Anterior cingulate cortex (tissue), 58 donors: ENCODE measurements at regions not wholly inside any gene's neighbourhood (a gene's known extent, or its start where the extent isn't known, plus 50 kb on each side); places are given as distances from the start of the nearest gene placed in this dataset.

Source experiments
- DNase-seq, 58 donors: peaks; one replicate each; lab custom pipeline; 2025; lab: John Stamatoyannopoulos, UW

DNA sequence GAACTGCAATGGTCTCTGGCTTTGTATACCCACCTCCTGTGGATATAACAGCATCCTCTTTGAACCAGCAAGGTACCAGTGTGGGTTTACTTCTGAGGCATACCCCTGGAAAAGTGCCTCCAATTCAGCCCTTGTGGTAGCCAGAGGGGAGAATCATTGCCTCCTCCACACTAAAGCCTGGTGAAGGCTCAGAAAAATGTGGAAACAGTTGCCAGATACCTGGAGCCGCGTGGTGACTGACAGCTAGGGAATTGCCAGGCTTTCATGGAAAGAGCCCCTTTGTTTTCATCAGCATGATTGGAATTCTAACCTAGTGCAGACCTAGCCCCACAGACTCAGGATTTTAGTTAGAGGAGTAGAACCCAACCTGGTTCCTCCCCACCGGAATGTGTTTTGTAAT, 168.6 kb upstream of the KLF3 start:
- no peak for DNase-seq

DNA sequence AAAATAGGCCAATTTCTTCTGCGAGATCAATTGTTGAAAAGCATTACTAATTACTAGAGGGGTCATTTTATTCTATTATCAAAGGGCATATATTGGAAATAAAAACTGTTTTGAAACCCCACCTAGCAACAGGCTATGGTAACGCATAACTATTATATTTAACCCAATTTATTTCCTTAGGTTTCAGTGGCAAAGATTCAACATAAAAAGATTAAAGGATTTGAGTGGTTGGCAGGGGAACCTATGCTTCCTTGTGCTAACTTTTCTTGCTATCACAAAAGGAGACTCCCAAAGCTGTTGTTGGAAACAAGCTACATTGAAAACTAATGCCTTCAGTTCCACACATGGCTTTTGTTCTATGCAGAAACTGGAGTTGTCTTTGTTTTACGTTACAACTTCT, 166.9 kb upstream of the KLF3 start:
- no peak for DNase-seq

DNA sequence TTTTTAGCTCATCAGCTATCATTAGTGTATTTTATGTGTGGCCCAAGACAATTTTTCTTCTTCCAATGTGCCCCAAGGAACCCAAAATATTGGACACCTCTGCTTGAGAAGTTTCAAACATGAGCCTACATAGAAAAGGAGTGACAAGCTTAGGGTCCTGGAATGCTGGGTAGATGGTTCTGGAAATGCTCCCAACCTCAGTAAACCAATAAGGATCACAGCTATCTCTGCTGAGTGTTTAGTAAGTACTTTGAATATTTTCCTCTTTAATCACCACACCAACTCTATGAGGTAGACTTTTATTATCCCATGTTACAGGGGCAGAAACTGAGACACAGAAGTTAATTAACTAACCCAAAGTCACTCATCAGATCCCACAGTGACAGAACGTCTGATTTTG, 164.9 kb upstream of the KLF3 start:
- no peak for DNase-seq

DNA sequence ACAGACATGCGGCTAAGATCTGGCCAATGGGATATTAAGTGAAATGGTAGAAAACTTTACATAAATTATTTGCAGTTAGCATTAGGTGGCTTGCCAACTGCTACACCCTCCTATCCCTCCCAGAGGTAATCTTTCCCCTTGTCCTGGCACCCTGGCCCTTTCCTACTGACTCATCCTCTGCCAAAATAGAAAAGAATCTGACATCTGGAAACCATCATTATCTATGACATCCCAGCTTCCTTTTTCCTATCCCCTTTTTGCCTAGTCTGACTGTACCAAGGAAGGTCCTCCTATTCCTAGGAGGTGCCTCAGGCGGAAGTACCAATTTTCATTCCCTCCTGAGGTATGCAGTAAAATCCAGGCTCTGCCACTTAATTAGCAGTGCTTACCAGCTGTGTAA, 163.6 kb upstream of the KLF3 start:
- no peak for DNase-seq

DNA sequence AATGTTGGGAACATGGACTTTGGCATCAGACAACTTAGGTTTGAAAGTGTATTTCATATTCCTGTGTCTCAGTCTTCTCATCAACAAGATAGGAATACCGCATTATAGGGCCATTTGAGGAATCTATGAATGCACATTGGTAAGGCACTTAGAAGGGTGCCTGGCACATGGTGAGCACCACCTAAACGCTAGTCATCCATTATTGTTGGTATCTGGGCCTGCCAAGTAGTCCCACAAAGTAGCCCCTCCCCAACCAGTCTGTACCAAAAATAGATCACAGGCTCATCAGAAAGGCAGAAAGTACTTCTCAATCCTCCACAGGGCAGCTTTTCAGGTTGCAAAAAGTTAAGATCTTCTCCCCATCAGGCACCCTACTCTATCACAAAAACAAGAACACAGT, 162.3 kb upstream of the KLF3 start:
- no peak for DNase-seq

DNA sequence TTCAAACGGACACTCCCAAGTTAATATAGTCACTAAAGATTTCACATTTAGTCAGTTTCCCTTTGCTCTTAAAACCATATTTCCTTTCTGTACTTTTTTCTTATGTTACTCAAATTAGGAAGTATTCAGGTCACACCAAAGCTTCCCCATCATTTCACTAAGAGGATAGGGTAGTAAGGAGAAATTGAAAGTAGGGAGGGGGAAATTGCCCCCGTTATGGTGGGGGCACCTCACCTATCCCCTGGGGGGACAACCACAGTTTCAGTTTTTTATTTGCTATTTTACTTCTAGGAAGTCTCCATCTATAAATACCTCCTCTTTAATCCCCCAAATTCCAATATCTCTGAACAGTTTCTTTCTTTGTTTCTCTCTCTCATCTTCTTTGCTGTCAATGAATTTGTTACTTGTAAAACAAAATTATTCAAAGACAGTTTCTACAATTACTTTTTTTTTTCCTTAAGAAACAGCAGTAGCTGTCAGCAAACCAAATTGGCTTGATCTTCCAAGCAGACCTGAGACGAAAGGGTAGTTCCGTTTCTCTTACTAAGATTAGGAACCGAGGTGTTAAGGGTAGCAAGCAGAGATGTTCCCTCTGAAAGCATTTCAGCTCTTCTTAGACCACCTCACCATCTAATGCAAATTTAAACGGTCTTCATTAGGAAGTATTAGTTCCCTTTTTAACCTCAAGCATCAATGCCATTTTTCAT, 160.2 kb upstream of the KLF3 start:
- no peak for DNase-seq

DNA sequence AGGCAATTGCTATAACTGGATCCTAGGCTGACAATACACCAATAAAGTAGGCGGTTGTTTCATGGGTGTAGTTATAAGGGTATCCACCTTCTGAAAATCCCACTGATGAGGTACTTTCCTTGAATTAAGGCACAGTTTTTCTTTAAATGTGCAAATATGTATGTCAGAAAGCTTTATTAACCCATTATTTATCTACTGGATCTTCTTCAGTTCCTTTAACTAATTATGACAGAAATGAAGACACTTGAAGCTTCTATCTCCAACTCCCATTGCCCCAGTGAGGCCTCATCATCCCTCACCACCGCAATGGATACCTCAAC, 159.6 kb upstream of the KLF3 start:
- DNase-seq = no peak

DNA sequence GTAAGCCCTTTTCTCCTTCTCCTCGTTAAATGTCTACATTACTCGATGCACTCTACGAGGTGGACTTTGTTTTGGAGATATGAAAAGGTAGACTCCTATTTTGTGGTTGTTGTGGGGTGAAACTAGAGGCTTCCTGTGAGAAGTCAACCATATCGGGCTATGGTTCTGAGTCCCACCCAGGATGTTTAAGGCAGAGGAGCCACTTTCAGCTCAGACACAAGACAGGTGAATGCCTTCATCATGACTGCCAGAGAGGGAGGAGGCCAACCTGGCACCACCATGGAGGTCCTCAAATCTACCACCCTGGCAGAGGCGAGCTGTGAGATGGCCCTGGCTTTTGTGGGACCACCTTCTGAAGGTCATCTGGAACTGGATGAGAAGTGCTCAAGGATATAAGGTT, 154.4 kb upstream of the KLF3 start:
- no peak for DNase-seq

DNA sequence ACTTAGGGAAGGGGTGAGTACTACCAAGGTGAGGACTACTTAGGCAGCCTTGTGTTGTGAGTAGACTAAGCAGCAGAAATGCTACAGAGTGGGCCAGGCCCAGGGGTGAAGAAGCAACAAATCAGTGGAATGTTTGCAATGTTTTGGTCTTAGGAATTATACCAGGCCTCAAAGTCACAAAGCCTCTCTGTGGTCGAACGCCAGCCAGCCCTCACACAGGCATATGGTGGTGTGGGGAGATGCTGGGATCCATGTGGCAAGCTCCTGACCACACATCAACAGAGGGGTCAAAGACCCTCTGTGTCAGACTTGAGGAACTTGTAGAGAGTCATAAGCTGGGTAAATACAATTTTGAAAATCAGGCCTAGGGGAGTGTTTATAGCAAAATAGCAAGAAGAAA, 153.8 kb upstream of the KLF3 start:
- no peak for DNase-seq

DNA sequence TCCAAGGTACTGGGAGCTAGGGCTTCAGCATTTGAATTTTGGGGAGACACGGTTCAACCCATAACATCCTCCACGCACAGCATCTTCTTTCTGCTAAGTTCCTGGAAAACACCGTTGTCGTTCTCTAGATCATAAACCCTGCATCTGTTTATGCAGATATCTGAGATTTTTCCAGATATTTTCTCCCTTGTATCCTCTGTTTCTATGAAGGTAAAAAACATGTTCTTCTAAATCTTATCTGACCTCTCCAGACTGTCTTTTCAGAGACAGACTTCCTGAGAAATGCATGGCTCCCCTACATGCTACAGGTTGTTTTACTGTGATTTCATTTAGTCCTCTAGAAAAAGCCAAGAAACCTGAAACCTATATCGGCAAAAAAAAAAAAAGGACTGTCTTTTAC, 152.3 kb upstream of the KLF3 start:
- no peak for DNase-seq

DNA sequence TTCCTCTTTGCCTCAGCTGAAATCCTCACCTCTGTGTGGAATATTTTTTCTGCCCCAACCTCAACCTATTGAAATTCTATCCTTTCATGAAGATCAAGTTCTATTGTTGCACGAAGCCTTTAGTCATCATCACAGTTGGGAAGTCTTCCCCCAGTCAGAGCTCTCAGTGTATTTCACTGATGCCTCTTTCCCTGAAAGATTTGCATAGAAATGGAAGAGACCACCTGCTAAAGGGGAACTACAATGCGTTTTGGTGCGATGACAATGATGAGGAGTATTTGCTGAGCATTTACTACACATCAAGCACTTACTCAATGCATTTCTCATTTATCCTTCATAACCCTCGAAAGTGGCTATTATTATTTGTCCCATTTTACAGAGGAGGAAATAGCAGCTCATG, 151.2 kb upstream of the KLF3 start:
- DNase-seq = no peak

DNA sequence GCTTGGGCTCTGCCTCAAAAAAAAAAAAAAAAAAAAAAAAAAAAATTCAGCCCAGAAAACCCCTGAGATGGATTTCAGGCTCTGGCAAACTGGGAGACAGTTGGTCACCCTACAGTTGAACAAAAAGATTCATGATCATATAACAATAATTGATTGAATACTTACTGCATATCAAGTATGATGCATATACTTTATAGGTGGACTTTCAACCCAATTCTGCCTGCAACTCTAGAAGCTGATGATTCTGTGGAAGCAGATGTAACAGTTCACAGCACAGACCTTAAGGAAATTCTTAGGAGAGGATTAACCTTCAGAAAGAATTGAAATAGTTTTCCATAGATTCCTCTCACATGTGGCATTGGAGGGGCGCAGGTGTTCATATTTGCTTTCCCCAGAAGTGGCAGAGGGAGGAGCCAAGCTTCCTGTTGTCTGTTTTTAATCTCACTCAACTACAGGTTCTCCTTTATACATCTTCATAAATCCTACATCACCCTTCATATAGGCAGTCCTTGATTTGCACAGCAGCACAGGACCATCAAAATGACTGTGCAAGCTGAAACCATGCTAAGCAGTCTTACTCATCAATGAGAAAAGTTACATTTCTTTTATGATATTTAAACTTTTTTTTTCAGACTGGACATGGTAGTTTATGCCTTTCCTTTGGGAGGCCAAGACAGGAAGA, 149.4 kb upstream of the KLF3 start:
- DNase-seq = no peak

DNA sequence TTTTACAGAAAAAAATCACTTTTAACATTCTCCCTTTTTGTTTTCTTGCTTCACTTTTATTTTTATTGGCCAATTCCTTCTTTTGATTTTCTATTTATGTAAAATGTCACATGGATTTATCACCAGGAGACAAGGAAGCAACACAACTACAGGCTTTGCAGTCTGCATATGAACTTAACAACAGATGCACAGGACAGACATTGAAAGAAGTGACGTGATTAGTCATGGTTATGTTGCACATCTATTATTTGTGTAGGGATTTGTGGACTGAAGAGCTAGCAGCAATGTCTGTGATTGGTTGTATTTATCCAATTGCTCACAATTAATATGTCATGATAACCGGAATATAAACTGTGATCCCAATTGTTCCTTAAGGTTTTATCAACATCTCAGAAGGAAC, 147.8 kb upstream of the KLF3 start:
- DNase-seq = no peak

DNA sequence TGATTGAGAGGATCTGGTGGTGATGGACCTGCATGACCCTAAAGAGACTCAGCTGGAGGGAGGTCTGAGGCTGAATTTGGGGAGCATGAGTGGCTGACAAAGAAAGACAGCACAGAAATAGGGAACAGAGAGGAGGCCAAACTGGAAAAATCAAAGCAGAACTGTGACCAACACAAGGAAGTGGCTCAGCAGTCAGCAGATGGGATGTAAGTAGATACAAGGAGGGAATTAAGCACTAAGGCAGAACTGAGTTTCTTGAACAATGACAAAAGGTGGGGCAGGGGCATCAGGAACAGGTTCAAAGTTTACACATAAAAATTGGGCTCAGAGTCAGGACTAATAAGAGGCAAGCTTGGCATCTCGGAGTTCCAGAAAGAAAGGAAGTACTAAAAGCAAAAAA, 144.3 kb upstream of the KLF3 start:
- peak in 3 of 58 donors; percentile 3 to 15 (median 6) for DNase-seq

DNA sequence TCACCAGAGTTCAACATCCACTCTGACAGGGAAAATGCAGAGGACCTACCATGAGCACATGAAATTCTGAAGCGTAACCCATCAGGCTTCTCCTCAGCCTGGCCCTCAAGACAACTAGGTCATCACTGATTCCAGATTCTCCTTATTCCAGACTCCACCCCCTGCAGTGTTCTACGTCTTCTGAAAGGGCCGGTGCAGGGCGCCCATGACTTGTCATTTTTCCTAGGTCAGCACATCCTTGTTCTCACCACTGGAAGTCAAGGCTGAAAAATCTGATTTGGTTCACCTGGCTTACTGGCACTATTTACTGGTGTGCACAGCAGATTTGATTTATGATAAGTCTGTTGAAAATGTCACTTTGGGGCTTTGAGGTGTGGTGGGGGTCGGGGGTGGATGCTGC, 140.9 kb upstream of the KLF3 start:
- DNase-seq = no peak

DNA sequence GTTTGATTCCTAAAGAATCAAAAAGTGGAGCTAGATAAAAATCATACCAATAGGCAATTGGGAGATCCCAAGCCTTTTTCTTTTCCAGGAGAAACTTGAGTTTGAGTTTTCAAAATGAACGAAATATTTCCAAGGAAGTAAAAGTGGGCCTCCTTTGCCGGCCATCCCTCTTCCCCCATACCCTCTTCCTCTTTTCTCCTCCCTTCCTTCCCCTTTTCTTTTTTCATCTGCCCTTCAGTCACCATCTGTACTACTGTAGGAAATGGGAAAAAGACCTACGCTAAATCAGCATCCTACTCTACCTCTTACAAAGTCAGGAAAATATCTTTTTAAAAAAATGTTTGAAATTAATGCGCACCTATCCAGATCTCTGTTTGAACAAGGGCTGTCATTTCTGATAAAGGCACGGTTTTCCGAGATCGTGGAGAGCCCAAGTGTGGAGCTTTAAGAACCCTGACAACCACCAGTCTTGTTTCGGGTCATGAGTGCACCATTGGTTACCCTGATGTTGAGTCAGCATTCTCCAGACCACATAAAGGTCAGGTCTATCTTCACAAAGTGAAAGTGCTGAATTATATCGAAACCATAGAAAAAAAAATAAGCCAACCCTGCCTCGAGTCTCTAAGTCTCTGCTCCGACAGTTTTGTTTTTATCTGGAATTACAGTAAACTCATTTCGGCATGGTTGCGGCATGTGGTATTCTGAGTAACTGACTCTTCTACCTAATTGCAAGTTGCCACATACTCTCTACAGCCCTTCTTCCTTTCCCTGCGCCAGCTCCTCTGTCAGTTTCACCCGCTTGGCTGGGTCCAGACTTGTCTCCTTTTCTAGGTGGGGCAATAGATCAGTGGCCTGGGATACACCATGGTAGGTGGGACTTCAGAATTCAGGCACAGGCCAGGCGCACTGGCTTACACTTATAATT, 140.2 kb upstream of the KLF3 start:
- peak in 2 of 58 donors; percentile 9 to 11 for DNase-seq

DNA sequence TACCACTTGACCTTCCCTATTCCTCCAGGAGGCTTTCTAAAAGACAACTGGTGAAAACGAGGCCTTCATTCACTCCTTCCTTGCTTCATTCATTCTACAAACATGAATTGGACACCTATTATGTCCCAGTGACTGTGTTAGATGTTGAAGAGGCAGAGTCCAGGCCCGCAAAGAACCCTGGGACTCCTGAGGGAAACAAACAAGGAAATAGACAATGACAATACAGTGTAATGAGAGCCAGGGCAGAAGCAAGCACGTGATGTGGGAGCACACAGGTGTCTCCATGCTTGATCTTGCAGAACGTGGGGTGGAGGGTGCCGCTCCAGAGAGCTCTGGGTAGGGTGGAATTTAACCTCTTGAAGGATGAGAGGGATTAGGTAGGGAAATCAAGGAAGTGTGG, 137.6 kb upstream of the KLF3 start:
- DNase-seq = no peak

DNA sequence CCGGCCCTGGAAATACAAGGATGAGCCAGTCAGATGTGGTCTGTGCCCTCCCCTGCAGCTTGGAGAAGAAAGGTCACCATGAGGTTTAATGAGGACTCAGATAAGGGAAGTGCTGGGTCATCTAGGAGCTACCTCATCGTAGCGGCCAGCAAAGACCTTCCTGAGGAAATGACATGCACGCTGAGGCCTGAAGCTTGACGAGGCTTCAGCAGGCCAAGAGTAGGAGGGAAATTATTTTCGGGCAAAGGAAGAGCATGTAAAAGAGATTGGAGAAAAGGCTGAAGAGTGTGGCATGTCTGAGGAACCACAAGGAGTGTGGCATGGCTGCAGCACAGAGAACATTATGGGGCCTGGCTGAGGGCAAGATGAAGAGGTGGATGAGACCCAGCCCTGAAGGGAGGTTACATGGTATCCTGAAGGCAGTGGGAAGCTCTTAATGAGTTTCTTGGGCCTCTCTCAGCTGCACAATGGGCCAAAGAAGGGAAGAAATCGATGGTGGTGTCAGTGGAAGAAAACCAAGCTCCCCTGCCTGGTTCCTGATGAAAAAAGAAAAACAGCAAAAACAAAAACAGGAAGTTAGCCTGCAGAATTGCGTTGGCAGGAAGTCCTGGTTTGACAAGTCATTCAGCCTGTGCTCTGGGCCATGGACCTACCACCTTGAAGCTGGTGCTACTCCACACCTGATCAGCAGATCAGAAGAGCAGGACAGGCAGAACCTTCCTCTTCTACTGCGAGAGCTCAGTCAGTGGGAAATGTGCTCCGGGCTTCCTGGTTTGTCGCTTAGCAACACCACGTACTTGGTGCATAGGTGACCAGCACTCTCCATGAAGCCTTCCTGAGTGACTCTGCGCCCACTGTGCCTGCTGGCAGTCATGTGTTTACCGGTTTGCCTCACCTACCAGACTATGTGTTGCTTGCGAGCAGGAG, 134.5 kb upstream of the KLF3 start:
- peak in 5 of 58 donors; percentile 2 to 27 (median 7) for DNase-seq

DNA sequence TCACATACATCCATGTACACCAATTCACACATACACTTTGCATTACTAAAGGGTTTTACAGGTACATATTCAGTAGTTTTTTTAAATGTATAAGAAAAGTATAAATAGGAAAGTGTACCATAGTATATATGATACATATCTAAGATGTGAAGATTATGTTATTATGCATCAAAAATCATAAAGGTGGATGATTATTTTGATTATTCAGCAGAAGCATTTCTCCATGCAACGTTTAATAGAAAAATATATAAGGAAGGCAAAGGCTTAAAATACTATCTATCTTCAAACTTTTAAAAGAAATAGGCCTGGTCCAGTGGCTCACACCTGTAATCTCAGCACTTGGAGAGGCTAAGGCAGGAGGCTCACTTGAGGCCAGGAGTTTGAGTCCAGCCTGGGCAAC, 133.5 kb upstream of the KLF3 start:
- no peak for DNase-seq

DNA sequence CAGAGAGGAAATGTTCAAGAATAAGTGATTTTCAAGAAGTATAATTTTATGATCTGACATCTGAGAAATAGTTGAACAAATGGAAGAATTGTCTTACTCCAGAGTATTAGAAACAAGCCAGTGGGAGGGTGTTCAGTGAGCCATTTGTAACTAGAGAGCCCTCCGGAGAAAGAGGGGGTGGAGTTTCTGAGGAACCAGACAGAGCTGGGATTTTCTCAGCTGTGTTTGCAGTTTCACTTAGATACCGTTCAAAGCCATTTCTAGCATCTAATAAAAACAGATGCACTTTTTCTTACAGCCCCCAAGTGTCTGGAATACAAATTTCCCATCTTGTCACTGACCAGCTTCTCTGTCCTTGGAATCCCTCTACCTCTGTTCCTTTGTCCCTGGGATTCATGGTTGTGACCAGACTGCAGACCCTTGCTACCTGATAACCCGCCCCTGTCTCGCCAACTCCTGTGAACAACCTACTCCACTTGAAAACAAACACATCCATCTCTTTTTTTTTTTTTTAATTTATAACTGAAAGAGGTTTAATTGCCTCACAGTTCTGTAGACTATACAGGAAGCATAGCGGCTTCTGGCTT, 132.8 kb upstream of the KLF3 start:
- DNase-seq = no peak
